ENCODE measurements at regions not wholly inside any gene's neighbourhood (a gene's known extent, or its start where the extent isn't known, plus 50 kb on each side); places are given as distances from the start of the nearest gene placed in this dataset.

- H3K9ac ChIP-seq (ENCODE audit: low read length) = no peak overlapping the region
- peaks cover 3% of the 10 kb centered on the region for H3K27me3 Mint-ChIP-seq
- intact Hi-C loops (cut with micrococcal nuclease) = no loop called here
- H3K4me3 ChIP-seq (ENCODE audit: control extremely low read depth in 1 of 5, extremely low read depth in 1 of 5, insufficient read depth in 1 of 5, low read depth in 2 of 5, low read length in 4 of 5) = no peak overlapping the region
- CTCF ChIA-PET = interaction anchor here (0.6 to 11.0 kb wide), 11 partner anchors 14 to 251 kb away, joined by 3 to 140 read pairs (median 5); no protein-coding TSS in a partner anchor
- H3K4me2 ChIP-seq (replicated peaks; ENCODE audit: low read depth, low read length, poor library complexity, severe bottlenecking) = no peak overlapping the region
- ATAC-seq (ENCODE audit: low read depth) (no peak), DNase-seq (no peak)
- TF ChIP-seq, protein P1, sequence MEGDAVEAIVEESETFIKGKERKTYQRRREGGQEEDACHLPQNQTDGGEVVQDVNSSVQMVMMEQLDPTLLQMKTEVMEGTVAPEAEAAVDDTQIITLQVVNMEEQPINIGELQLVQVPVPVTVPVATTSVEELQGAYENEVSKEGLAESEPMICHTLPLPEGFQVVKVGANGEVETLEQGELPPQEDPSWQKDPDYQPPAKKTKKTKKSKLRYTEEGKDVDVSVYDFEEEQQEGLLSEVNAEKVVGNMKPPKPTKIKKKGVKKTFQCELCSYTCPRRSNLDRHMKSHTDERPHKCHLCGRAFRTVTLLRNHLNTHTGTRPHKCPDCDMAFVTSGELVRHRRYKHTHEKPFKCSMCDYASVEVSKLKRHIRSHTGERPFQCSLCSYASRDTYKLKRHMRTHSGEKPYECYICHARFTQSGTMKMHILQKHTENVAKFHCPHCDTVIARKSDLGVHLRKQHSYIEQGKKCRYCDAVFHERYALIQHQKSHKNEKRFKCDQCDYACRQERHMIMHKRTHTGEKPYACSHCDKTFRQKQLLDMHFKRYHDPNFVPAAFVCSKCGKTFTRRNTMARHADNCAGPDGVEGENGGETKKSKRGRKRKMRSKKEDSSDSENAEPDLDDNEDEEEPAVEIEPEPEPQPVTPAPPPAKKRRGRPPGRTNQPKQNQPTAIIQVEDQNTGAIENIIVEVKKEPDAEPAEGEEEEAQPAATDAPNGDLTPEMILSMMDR (IDR thresholded peaks at IDR 0.05) = no peak
- H3K4me1 Mint-ChIP-seq = peaks cover 13% of the 10 kb centered on the region
- H2AFZ ChIP-seq (ENCODE audit: insufficient read depth, low read depth, low read length, poor library complexity, severe bottlenecking) = no peak overlapping the region
- no peaks in the 10 kb centered on the region for H3K36me3 ChIP-seq (replicated peaks in 1 of 2; ENCODE audit: control extremely low read depth in 1 of 2, control insufficient read depth in 1 of 2, extremely low read depth in 1 of 2, insufficient read depth in 2 of 2, low read length in 1 of 2)
- H3K9me3 Mint-ChIP-seq (ENCODE audit: insufficient read depth) = no peaks in the 10 kb centered on the region
- POLR2A ChIA-PET = no interaction called here
- WGBS (ENCODE audit: insufficient coverage) = 93% methylated on average over 4 of the region's 5 CpGs
- H4K20me1 ChIP-seq (ENCODE audit: control insufficient read depth, insufficient read depth, low read length, poor library complexity, severe bottlenecking) = no peaks in the 10 kb centered on the region
- no peak overlapping the region for H3K4me3 Mint-ChIP-seq
- H3K4me1 ChIP-seq (ENCODE audit: control insufficient read depth in 2 of 2, insufficient read depth in 2 of 2, low read length in 2 of 2) = peaks cover 0 to 6% of the 10 kb centered on the region in 2 donors
- no peaks in the 10 kb centered on the region for H3K27me3 ChIP-seq (replicated peaks in 1 of 4; ENCODE audit: control extremely low read depth in 1 of 4, control insufficient read depth in 3 of 4, insufficient read depth in 4 of 4, low read length in 3 of 4)
- peaks cover 0 to 8% (median 0%) of the 10 kb centered on the region in 3 donors for H3K9me3 ChIP-seq (ENCODE audit: control extremely low read depth in 1 of 3, control insufficient read depth in 2 of 3, insufficient read depth in 1 of 3, low read length in 2 of 3)
- peak overlapping the region; percentile 26 for H3K27ac Mint-ChIP-seq
- H3K27ac ChIP-seq (ENCODE audit: low read length in 2 of 2) = no peak overlapping the region
- no peaks in the 10 kb centered on the region for H3K79me2 ChIP-seq (ENCODE audit: control insufficient read depth, insufficient read depth, low read length)
These were observed 59.3 kb downstream of the GGTLC2 start for GRCh38 chr22:22703715-22704114.

- Histone ChIP-seq H4K20me1 (ENCODE audit: control insufficient read depth, insufficient read depth, low read length, poor library complexity, severe bottlenecking) (no peaks in the 10 kb centered on the region), H3K79me2 (ENCODE audit: control insufficient read depth, insufficient read depth, low read length) (no peaks in the 10 kb centered on the region), H3K4me1 (ENCODE audit: control insufficient read depth in 2 of 2, insufficient read depth in 2 of 2, low read length in 2 of 2) (peaks cover 0 to 6% of the 10 kb centered on the region in 2 donors), H3K27ac (ENCODE audit: low read length in 2 of 2) (no peak overlapping the region), H3K4me2 (replicated peaks; ENCODE audit: low read depth, low read length, poor library complexity, severe bottlenecking) (no peak overlapping the region), H3K4me3 (ENCODE audit: control extremely low read depth in 1 of 5, extremely low read depth in 1 of 5, insufficient read depth in 1 of 5, low read depth in 2 of 5, low read length in 4 of 5) (no peak overlapping the region), H3K36me3 (replicated peaks in 1 of 2; ENCODE audit: control extremely low read depth in 1 of 2, control insufficient read depth in 1 of 2, extremely low read depth in 1 of 2, insufficient read depth in 2 of 2, low read length in 1 of 2) (no peaks in the 10 kb centered on the region), H3K27me3 (replicated peaks in 1 of 4; ENCODE audit: control extremely low read depth in 1 of 4, control insufficient read depth in 3 of 4, insufficient read depth in 4 of 4, low read length in 3 of 4) (no peaks in the 10 kb centered on the region), H3K9ac (ENCODE audit: low read length) (no peak overlapping the region), H2AFZ (ENCODE audit: insufficient read depth, low read depth, low read length, poor library complexity, severe bottlenecking) (no peak overlapping the region), H3K9me3 (ENCODE audit: control extremely low read depth in 1 of 3, control insufficient read depth in 2 of 3, insufficient read depth in 1 of 3, low read length in 2 of 3) (peaks cover 0 to 8% (median 0%) of the 10 kb centered on the region in 3 donors)
- DNase-seq (no peak), ATAC-seq (ENCODE audit: low read depth) (no peak)
- intact Hi-C loops (cut with micrococcal nuclease) = no loop called here
- 86% methylated on average over 9 of the region's 9 CpGs for WGBS (ENCODE audit: insufficient coverage)
- Mint-ChIP-seq H3K4me1 (peaks cover 13% of the 10 kb centered on the region), H3K4me3 (no peak overlapping the region), H3K27me3 (peaks cover 3% of the 10 kb centered on the region), H3K27ac (no peak overlapping the region), H3K9me3 (ENCODE audit: insufficient read depth) (no peaks in the 10 kb centered on the region)
- ChIA-PET CTCF (interaction anchor here (0.6 to 11.0 kb wide), 9 partner anchors 14 to 250 kb away, joined by 3 to 140 read pairs (median 5); no protein-coding TSS in a partner anchor), POLR2A (no interaction called here)
- TF ChIP-seq EZH2 (IDR thresholded peaks at IDR 0.05; ENCODE audit: borderline replicate concordance, insufficient read depth, low read depth, low read length, poor library complexity, severe bottlenecking) = no peak
- TF ChIP-seq, protein P1 (IDR thresholded peaks at IDR 0.05) = no peak
These were observed 59.9 kb downstream of the GGTLC2 start for GRCh38 chr22:22704156-22704946.
